ENCODE measurements at regions not wholly inside any gene's neighbourhood (a gene's known extent, or its start where the extent isn't known, plus 50 kb on each side); places are given as distances from the start of the nearest gene placed in this dataset.

DNA sequence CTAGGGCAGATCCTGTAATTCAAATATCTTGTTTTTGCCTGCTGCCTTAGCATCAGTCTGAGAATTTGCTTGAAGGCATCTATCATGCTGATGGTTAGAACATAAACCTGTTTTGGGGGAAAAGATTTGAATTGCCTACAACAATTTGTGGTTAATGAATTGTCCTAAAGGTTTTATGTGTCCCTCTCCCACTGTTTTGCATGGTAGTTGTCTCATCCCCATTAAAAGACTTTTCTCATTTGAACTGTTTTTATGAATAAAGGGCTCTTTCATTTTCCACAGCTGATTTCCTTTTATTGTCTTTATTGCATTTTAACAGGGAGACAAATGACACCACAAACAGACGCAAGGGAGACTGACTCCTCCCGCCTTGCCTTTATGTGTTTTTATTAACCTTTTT, 275.6 kb downstream of the PIK3C3 start:
- no peak overlapping the region for H3K4me3 ChIP-seq (ENCODE audit: control insufficient read depth, low read depth, low read length)
- no peak for DNase-seq (ENCODE audit: low read depth)
- TF ChIP-seq CTCF (IDR thresholded peaks at IDR 0.05; ENCODE audit: control insufficient read depth, insufficient read depth, low read depth, low read length, missing control alignments), result no peak

GRCh38 chr18:42231284-42231683, 276.2 kb downstream of the PIK3C3 start:
- no peak overlapping the region for H3K4me3 ChIP-seq (ENCODE audit: control insufficient read depth, low read depth, low read length)
- no peak for DNase-seq (ENCODE audit: low read depth)
- TF ChIP-seq CTCF (IDR thresholded peaks at IDR 0.05; ENCODE audit: control insufficient read depth, insufficient read depth, low read depth, low read length, missing control alignments), result no peak

DNA sequence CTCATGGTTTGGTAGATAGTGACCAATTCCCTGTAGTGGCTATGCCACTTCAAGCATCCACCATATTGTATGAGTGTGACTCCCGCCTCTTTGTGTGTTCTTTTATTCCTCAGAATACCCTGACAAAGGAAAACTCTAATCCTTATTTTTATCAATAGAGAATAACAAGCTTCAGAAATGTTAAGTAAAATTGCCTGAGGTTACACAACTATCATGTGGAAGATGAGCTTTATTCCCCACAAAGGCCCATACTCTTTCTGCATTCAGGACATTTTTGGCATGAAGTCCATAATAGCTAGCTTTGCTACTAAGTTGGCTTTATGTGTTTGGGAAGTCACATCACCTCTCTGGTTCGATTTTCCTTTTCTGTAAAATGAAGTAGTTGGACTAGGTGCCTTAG, 276.8 kb downstream of the PIK3C3 start:
- no peak overlapping the region for H3K4me3 ChIP-seq (ENCODE audit: control insufficient read depth, low read depth, low read length)
- no peak for TF ChIP-seq CTCF (IDR thresholded peaks at IDR 0.05; ENCODE audit: control insufficient read depth, insufficient read depth, low read depth, low read length, missing control alignments)
- no peak for DNase-seq (ENCODE audit: low read depth)

GRCh38 chr18:42233908-42234307, 278.9 kb downstream of the PIK3C3 start:
- no peak for DNase-seq (ENCODE audit: low read depth)
- no peak overlapping the region for H3K4me3 ChIP-seq (ENCODE audit: control insufficient read depth, low read depth, low read length)
- no peak for TF ChIP-seq CTCF (IDR thresholded peaks at IDR 0.05; ENCODE audit: control insufficient read depth, insufficient read depth, low read depth, low read length, missing control alignments)

GRCh38 chr18:42242758-42243157, 287.7 kb downstream of the PIK3C3 start:
- DNase-seq (ENCODE audit: low read depth), result no peak
- no peak for TF ChIP-seq CTCF (IDR thresholded peaks at IDR 0.05; ENCODE audit: control insufficient read depth, insufficient read depth, low read depth, low read length, missing control alignments)
- H3K4me3 ChIP-seq (ENCODE audit: control insufficient read depth, low read depth, low read length), result no peak overlapping the region

DNA sequence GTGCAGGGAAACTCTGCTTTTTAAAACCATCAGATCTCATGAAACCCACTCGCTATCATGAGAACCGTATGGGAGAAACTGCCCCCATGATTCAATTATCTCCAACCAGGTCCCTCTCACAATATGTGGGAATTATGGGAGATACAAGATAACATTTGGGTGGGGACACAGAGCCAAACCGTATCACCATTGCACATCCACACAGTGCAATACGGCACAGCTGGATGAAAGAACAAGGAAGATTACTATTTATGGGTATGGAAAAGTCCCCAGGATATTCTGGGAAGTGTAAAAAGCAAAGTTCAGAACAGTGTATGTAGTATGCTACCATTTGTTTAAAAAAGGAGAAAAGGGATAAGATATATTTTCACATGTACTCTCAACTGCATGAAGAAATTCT, 290.1 kb downstream of the PIK3C3 start:
- no peak overlapping the region for H3K4me3 ChIP-seq (ENCODE audit: control insufficient read depth, low read depth, low read length)
- DNase-seq (ENCODE audit: low read depth), result no peak
- TF ChIP-seq CTCF (IDR thresholded peaks at IDR 0.05; ENCODE audit: control insufficient read depth, insufficient read depth, low read depth, low read length, missing control alignments), result no peak

All from AG09309 (cell line).